ENCODE measurements at regions not wholly inside any gene's neighbourhood (a gene's known extent, or its start where the extent isn't known, plus 50 kb on each side); places are given as distances from the start of the nearest gene placed in this dataset.

DNA sequence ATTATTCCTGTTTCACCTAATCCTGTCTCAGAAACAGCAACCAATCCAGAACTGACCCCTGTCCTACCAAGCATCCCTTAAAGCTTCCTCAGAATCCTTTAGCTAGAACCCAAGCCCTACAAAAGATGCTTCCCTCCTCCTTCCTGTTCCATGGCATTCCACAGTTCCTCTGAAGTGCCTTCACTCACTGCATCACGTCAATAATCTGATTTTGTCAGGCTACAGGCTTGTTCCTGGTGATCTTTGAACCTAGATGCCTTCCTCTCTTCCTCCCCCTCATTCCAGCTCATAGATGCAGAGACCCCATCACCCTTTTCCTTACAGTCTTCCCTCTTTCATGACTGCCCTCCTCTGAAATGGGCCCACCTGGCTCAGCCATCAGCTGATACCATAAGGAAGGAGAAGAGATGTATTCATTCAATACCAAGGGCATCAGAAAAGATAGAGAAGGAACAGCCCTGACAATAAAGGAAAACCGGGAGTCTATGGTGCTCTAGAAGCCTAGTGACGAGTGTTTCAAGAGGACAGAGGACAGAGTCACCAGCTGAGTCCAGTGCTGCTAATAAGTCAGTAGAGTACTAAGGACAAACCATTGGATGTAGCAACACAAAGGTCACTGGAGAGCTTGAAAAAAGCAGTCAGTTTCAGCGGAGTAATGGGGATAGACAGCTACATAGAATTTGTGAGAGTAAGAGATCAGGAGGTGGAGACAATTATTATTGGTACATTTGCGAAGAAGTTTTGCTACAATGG is 62.5 kb upstream of the SPDEF start:
- Histone ChIP-seq H2AFZ (no peak overlapping the region), H3K4me2 (ENCODE audit: low read length) (no peak overlapping the region), H3K9me3 (ENCODE audit: control insufficient read depth, low read length) (no peaks in the 10 kb centered on the region), H3K79me2 (peaks cover 16% of the 10 kb centered on the region), H3K36me3 (ENCODE audit: control insufficient read depth, insufficient read depth, low read length) (no peaks in the 10 kb centered on the region), H3K27ac (no peak overlapping the region), H3K9ac (no peak overlapping the region), H3K4me3 (ENCODE audit: low read depth, low read length) (no peak overlapping the region), H3K4me1 (no peaks in the 10 kb centered on the region), H3K27me3 (ENCODE audit: control insufficient read depth, insufficient read depth, low read length) (no peaks in the 10 kb centered on the region)
- TF ChIP-seq, protein P1, sequence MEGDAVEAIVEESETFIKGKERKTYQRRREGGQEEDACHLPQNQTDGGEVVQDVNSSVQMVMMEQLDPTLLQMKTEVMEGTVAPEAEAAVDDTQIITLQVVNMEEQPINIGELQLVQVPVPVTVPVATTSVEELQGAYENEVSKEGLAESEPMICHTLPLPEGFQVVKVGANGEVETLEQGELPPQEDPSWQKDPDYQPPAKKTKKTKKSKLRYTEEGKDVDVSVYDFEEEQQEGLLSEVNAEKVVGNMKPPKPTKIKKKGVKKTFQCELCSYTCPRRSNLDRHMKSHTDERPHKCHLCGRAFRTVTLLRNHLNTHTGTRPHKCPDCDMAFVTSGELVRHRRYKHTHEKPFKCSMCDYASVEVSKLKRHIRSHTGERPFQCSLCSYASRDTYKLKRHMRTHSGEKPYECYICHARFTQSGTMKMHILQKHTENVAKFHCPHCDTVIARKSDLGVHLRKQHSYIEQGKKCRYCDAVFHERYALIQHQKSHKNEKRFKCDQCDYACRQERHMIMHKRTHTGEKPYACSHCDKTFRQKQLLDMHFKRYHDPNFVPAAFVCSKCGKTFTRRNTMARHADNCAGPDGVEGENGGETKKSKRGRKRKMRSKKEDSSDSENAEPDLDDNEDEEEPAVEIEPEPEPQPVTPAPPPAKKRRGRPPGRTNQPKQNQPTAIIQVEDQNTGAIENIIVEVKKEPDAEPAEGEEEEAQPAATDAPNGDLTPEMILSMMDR (IDR thresholded peaks at IDR 0.05): no peak

DNA sequence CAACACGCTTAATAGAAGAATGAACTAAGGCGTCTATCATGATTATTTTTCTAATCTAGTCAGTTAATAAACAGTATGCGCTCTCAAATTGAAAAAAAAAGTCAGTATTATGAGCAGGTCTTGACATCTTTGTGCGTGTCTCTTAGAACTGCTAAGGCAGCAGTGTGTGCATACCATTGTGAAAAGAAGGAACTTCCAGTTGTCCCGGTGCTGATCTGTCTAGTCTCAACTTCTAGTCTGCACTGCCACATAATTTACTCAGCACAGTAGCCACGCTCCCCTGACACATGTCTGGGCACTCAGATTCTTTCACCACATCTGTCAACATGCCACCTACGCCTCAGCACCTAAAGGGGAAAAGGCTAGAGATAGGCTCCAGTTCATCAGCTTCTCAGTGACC is 61.1 kb upstream of the SPDEF start:
- Histone ChIP-seq H3K4me2 (ENCODE audit: low read length) (no peak overlapping the region), H3K9ac (no peak overlapping the region), H3K27ac (no peak overlapping the region), H3K36me3 (ENCODE audit: control insufficient read depth, insufficient read depth, low read length) (no peaks in the 10 kb centered on the region), H3K79me2 (peaks cover 16% of the 10 kb centered on the region), H3K27me3 (ENCODE audit: control insufficient read depth, insufficient read depth, low read length) (no peaks in the 10 kb centered on the region), H3K4me1 (no peaks in the 10 kb centered on the region), H2AFZ (no peak overlapping the region), H3K4me3 (ENCODE audit: low read depth, low read length) (no peak overlapping the region), H3K9me3 (ENCODE audit: control insufficient read depth, low read length) (no peaks in the 10 kb centered on the region)
- TF ChIP-seq, protein P1 (IDR thresholded peaks at IDR 0.05): no peak

DNA sequence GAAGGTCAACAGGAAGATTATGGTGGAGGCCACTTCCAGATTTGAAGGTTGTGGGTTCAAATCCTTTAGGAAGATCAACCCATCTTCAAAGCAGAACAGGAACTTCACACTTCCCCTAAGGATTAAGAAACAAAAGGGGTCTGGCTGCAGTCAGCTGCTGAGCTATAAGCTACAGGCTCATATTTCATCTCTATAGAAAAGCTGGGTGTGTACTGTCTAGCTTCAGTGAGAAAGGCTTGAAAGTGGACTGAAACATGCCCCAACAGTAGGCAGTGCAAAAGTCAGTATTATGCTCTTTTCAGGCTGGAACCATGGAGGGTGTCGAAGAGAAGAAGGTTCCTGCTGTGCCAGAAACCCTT is 60.1 kb upstream of the SPDEF start:
- Histone ChIP-seq H3K9me3 (ENCODE audit: control insufficient read depth, low read length) (no peaks in the 10 kb centered on the region), H3K27me3 (ENCODE audit: control insufficient read depth, insufficient read depth, low read length) (no peaks in the 10 kb centered on the region), H3K36me3 (ENCODE audit: control insufficient read depth, insufficient read depth, low read length) (no peaks in the 10 kb centered on the region), H3K4me1 (no peaks in the 10 kb centered on the region), H3K27ac (no peak overlapping the region), H3K79me2 (peaks cover 12% of the 10 kb centered on the region), H3K4me3 (ENCODE audit: low read depth, low read length) (no peak overlapping the region), H2AFZ (no peak overlapping the region), H3K4me2 (ENCODE audit: low read length) (no peak overlapping the region), H3K9ac (no peak overlapping the region)
- TF ChIP-seq, protein P1 (IDR thresholded peaks at IDR 0.05): no peak

DNA sequence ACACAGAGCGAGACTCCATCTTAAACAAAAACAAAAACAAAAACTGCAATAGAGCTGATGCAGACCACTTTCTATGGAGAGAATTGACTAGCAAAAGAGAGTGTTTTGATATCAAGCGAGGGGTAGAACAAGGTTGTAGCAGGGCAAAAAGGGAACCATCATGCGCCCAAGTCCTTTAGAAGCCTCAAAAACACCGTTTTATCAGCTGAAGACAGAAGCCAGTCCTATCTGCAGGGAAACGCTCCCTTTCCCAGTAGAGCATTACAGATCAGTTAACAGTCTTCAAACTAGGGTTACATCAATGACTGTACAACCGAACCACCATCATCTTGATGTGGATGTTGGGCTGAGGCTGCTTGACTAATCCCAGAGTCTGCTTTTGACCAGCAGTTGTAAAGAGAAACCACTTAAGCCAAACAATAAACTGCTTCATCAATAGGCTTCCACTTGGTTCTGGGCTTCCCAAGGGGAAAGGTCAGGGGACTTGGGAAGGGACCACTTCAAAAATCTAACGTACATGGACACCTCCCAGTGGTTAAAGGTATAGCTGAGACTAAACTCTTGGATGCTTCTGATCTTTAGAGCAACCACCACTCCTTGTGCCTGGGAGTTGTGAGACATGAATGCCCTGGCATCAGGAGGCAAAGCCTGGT is 59.6 kb upstream of the SPDEF start:
- no peak overlapping the region for H3K27ac ChIP-seq
- H3K27me3 ChIP-seq (ENCODE audit: control insufficient read depth, insufficient read depth, low read length): no peaks in the 10 kb centered on the region
- no peak overlapping the region for H3K4me3 ChIP-seq (ENCODE audit: low read depth, low read length)
- H3K4me2 ChIP-seq (ENCODE audit: low read length): no peak overlapping the region
- H3K9ac ChIP-seq: no peak overlapping the region
- H3K36me3 ChIP-seq (ENCODE audit: control insufficient read depth, insufficient read depth, low read length): no peaks in the 10 kb centered on the region
- no peaks in the 10 kb centered on the region for H3K4me1 ChIP-seq
- TF ChIP-seq, protein P1 (IDR thresholded peaks at IDR 0.05): no peak
- H3K9me3 ChIP-seq (ENCODE audit: control insufficient read depth, low read length): no peaks in the 10 kb centered on the region
- no peak overlapping the region for H2AFZ ChIP-seq
- H3K79me2 ChIP-seq: peaks cover 11% of the 10 kb centered on the region

Measured in parathyroid adenoma (tissue), 2 donors.